ENCODE measurements at regions not wholly inside any gene's neighbourhood (a gene's known extent, or its start where the extent isn't known, plus 50 kb on each side); places are given as distances from the start of the nearest gene placed in this dataset.
"Not testable (repeated sequence)": the region's sequence is repeated elsewhere in the genome, so short reads cannot be mapped to it uniquely, and the experiment has no call there.

DNA sequence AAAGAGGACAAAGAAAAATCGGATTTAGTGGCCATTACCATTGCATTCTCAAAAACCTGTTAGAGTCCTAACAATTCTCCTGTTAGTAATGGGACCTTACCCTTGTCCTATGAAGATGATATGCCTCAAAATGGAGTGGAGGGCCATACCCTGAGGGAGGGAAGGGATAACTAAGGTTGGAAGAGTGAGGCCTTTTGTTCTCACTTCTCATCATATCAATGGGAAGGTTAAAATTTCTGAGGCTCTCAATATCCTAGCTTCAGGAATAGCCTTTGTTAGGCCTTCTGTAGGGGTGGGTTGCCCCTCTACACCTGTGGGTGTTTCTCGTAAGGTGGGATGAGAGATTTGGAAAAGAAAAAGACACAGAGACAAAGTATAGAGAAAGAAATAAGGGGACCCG is 109.4 kb upstream of the SGIP1 start:
- in situ Hi-C loops (cut with MboI; ENCODE audit: low sequenced_read_pairs) = not testable (repeated sequence)

DNA sequence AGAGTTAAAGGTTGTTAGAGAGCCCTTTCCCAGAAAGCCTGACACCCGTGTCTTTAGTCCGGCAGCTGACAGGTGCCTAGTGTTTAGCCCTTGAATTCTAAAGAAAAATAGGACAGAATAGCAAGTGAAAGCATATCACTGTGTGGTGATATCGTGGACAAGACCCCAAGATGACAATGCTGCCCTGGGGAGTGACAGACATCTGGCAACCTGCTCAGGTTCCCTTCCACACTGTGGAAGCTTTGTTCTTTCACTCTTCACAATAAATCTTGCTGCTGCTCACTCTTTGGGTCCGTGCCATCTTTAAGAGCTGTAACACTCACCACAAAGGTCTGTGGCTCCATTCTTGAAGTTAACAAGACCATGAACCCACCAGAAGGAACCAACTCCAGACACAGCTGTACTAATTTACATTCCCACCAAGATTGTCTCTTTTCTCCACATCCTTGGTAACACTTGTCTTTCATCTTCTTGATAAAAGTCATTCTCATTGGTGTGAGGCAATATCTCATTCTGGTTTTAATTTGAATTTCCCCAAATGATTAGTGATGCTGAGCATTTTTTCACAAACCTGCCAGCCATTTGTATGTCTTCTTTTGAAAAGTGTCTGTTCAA is 107.6 kb upstream of the SGIP1 start:
- in situ Hi-C loops (cut with MboI; ENCODE audit: low sequenced_read_pairs) = no loop called here

DNA sequence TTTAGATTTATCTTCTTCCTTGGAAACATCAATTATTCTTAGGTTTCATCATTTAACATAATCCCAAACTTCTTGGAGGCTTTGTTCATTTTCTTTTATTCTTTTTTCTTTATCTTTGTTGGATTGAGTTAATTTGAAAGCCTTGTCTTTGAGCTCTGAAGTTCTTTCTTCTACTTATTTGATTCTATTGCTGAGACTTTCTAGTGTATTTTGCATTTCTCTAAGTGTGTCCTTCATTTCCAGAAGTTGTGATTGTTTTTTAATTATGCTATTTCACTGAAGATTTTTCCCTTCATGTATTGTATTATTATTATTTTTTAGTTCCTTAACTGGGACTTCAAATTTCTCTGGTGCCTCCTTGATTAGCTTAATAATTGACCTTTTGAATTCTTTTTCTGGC is 103.1 kb upstream of the SGIP1 start:
- in situ Hi-C loops (cut with MboI; ENCODE audit: low sequenced_read_pairs) = not testable (repeated sequence)

DNA sequence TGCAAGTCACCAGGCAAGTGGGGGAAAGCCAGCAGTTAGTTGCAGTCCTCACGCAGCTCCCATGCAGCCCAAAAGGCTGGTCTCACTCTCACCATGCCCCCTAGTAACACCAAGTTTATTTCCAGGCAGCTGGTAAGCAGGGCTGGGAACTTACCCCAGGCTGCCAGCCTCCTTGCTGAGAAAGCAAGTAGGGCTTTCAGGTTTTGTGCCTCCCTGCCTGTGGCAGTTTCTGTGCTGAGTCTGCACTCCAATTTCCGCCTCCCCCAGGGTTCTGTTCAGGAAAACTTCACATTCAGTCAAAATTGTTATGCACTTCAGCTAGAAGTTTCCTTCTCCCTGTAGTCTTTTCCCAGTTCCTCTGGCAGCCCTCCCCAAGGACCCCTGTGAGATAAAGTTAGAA is 102.0 kb upstream of the SGIP1 start:
- in situ Hi-C loops (cut with MboI; ENCODE audit: low sequenced_read_pairs) = no loop called here

DNA sequence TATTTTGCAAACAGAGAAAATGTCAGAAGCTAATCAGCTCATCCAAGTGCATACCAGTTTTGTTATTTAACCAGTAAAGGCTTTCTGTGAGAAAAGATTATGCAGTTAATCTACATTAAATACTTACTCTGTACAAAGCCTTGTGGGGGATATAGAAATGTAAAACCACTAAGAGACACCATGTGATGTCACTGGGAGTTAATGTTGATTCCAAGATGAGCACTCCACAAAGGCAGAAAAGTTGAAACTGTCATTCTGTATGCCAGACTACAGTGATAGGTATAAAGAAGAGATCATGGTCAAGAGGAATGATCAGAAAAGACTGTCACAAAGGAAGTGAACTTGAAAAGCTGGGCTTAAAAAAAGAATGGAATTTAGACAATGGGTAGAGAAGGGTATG is 100.3 kb upstream of the SGIP1 start:
- in situ Hi-C loops (cut with MboI; ENCODE audit: low sequenced_read_pairs) = no loop called here

DNA sequence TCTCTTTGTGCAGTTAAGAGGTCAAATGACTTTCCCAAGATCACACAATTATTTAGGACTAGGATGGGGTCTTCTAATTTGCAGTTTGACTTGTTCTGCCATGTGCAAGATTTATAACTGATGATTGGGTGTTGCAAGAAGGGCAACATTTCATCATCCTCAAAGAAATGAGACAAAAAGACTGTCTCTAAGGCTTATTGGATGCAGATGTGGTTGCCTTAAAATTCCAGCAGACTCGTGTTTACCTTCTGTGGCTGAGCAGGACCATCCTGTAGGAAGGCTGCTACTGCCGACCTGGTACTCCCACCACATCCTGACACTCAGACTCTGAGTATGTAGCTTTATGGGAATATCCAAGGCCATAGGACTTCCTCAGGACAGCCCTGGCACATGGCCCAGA is 99.9 kb upstream of the SGIP1 start:
- in situ Hi-C loops (cut with MboI; ENCODE audit: low sequenced_read_pairs) = no loop called here

DNA sequence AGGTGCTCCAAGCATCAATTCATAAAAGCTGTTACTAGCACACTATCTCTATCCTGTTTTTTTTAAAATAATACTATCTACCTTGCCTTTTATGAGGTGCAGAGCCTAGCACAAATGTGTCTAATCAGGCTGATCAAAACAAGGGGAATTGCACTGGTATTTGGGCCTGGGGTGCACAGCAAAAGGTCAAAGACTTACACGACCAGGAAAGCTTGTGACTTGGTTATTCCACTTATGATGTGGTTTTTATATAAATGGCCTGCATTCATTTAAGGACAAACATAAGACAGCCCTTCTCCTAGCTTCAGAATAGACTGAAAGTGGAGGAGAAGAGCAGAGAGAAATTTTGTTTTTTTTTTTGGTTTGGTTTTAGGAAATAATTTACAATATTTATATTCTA is 98.4 kb upstream of the SGIP1 start:
- in situ Hi-C loops (cut with MboI; ENCODE audit: low sequenced_read_pairs) = no loop called here

DNA sequence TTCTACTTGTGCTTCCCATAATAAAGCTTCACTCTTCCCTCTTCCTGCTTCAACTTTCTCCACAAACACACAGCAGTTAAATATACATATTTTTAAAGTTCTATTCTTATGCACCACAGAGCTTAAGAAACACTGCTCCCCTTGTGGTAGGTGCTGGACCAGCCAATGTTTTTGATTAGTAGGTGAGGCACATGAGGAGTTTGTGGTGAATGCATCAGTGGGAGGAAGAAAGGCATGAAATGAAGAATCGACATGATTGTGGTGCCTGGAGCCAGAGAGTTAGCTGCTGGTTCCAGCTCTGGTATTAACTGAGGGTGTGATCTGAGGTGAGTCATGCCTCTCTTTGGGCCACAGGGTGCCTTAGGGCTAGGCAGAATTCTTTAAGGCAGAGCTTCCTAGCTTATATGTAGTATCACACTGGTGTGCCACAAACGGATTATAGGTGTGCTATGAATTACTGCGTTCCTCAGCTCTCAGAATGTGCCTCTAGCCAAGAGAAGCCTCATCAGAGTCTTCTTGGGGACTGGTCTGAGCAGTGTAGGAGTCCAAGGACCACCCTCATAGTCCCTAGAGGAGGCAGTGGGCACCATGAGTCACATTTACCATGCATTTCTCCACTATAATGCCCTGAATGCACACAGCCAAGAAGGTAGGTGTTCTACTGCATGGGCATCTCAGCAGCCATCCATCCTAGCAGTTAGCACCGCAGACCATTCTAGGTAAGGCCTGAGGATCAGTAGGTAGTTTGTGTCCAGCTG is 97.4 kb upstream of the SGIP1 start:
- in situ Hi-C loops (cut with MboI; ENCODE audit: low sequenced_read_pairs) = no loop called here

DNA sequence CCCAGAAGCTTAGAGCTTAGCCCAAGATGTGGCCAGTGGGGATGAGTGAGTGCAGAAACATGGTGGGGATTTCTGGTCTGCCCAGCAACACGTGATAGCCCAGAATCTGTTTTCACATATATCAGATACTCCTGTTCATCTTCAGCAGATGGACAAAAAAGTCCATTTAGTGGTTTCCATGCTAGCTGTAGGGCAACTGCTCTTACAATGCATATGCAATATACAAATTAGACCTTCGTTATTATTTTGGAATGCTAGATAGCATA is 96.9 kb upstream of the SGIP1 start:
- in situ Hi-C loops (cut with MboI; ENCODE audit: low sequenced_read_pairs) = no loop called here

DNA sequence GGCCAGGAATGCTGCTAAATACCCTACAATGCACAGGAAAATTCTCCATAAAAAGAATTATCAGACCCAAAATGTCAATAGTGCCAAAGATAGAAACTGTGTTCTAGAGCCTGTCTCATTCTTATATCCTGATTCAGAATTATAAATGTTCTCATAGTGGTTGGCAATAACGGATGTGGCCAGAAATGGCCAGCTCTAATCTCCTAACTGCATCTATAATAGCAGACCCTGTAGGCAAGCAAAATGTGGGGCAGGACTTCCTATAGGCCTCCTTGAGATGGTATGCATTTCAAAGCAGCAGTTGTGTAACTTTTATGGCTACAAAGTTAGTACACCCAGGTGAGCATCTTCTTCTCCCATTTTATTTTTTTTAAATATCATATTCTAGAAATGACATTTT is 95.9 kb upstream of the SGIP1 start:
- in situ Hi-C loops (cut with MboI; ENCODE audit: low sequenced_read_pairs) = no loop called here

DNA sequence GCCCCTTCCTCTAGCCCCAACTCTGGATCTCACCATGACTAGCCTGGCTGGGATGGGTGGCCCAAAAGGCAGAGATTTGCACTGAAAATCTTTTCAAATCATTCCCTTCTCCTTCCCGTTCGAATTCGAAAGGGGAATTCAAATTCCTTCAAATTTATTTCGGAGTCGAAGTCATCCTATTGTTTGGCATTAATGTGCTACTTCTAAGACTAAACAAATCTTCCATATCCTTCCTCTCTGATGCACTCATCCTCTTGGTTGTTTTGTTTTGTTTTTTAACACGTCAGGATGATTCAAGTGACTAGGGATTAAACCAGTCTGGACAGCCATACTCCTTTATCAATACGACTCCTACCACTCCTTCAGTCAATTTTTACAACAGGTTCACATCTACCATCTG is 95.5 kb upstream of the SGIP1 start:
- in situ Hi-C loops (cut with MboI; ENCODE audit: low sequenced_read_pairs) = no loop called here

DNA sequence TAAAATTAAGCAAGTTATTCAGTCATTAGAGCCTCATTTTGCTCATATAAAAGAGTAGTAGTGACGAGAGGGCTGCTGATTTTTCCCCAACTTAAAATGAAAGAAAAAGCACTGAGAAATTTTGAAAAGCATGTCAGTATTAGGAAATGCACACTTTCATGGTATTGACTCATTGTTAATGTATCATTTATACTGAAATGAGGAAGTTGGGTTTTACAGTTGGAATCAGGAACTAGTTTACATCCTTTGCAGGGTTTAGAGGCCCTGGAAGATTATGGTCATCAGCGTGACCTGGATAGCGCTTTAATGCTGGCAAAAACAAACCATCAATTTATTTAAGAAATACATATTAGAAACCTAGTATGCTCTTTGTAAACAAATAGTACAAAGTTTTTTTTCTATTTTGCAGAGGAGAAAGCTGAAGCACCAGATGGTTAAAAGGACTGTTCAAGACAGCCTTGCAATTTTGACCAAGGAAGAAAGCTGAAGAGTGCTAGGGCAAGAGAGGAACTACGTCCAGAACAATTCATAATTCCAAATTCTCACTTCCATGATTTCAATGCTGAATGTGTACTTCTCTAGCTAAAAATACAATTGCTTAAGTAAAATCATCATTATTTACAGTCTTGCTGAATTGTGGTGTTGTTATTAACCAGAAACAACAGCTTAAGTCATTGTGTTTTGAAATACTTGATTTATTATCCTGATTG is 94.8 kb upstream of the SGIP1 start:
- in situ Hi-C loops (cut with MboI; ENCODE audit: low sequenced_read_pairs) = no loop called here

DNA sequence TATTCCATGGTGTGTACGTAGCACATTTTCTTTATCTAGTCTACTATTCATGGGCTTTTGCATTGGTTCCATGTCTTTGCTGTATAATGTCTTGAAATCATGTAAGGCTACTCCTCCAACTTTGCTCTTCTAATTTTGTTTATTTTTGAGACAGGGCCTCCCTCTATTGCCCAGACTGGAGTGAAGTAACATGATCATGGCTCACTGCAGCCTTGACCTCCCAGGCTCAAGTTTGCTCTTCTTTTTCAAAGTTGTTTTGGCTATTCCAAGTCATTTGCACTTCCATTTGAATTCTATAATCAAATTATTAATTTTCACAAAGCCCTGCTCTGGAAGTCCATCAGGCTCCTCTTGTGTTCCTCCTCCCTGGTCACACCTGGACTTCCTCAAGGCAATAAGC is 90.2 kb upstream of the SGIP1 start:
- in situ Hi-C loops (cut with MboI; ENCODE audit: low sequenced_read_pairs) = loop anchor here (10.0 kb wide), 1 partner anchor 189 kb away; no protein-coding TSS in a partner anchor

DNA sequence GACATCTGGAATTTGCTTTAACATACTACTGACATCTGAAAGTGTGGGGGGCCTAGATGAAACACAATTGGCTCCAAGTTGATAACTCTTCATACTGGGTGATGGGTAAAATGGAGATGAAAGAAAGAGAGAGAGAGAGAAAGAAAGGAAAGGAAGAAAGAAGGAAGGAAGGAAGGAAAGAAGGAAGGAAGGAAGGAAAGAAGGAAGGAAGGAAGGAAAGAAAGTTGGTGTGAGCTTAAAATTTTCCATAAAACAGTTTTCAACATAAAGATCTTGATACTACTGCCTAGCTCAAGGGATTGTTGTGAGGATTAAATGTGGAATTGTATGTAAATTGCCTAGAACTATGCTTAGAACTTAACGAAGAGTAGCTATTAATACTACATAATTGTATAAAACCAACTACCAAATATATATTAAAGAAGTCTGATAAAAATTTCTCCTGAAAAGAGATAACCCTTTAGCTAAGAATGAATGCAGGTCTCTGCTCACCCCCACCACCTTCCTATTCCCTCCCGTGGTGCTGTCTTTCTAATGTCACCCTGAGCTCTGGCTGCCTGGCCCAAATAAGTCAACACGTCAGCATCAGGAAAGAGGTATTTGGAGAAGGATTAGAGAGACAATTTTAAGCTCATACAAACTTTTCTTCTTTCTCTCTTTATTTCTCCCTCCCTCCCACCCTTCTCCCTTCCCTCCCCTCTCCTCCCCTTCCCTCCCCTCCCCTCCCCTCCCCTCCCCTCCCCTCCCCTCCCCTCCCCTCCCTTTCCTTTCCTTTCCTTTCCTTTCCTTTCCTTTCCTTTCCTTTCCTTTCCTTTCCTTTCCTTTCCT is 89.3 kb upstream of the SGIP1 start:
- in situ Hi-C loops (cut with MboI; ENCODE audit: low sequenced_read_pairs) = loop anchor here (10.0 kb wide), 1 partner anchor 190 kb away; no protein-coding TSS in a partner anchor

DNA sequence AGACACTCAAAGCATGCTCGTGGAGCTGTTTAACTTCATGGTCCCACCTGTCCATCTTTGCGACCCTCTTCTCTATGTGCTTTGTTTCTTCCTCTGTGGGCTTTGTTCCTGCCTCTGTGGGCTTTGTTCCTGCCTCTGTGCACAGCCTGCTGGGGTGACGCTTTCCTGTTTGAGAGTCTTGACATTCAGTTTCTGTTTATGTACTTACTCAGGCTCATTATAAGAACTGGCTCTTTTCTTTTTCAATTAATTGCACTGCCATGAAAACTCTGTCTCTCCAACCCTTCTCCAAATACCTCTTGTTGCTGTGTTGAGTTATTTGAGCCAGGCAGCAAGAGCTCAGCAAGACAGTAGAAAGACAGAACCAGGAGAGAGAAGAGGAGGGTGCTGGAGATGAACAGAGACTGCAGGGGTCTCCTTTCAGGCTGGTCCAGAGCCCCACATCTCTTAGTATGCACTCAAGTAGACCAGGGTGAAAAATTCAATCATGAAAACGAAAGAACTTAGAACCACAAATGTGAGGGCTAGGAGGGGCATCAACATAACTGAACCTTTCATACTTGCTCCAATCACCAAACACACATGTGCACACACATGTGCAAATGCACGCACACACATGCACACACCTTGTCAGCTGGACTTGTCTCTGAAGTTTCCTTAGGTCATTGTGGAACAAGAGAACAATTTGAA is 88.3 kb upstream of the SGIP1 start:
- in situ Hi-C loops (cut with MboI; ENCODE audit: low sequenced_read_pairs) = loop anchor here (10.0 kb wide), 1 partner anchor 191 kb away; no protein-coding TSS in a partner anchor

DNA sequence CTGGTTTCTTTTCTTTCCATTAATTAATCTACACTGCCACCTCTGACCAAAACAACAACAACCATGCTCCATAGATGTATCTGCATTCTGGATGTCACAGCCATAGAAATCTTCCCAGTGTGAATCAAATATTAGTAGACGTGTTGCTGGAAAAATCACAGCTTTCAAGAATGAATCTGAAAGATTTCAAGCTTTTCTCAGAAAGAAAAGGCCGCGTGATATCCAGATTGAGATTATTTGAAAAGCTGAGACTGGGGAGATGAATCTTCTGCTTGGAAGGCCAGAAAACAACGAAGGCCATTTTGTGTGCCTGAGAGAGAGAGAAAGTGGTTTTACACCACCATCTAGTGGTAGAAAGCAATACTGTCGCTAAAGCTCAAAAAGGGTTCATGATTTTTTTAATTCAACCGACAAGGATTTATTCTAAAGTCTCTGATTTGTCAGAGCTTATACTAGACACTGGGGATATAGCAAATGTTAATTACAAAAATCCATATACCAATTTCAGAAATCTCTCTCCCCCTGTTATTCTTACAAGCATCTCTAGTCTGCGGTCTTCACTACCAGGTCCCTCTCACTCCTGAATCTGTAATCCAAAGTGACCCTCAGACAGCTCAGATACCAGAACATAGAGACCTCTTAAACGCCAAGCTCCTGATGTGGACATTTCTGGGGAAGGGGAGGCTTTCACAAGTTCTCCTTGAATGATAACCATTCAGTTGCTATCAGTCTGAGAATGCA is 87.5 kb upstream of the SGIP1 start:
- in situ Hi-C loops (cut with MboI; ENCODE audit: low sequenced_read_pairs) = loop anchor here (10.0 kb wide), 1 partner anchor 192 kb away; no protein-coding TSS in a partner anchor

DNA sequence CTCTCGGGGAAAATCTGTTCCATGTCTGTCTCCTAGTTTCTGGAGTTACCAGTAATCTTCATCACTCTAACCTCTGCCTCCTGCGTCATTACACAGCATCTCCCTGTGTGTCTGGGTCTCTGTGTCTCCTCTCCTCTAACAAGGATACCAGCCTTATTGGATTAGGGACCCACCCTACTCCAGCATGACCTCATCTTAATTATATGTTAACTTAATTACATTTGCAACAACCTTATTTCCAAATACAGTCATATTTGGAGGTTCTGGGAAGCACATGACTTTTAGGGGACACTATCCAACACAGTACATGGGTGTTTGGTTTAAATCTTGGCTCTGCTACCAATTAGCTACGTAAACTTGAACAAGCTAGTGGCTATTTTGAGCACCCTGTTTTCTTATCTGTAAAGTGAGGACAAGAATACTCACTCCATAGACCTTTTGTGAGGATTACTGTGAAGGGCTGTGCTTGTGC is 83.9 kb upstream of the SGIP1 start:
- in situ Hi-C loops (cut with MboI; ENCODE audit: low sequenced_read_pairs) = loop anchor here (25.0 kb wide), 1 partner anchor 488 kb away; no protein-coding TSS in a partner anchor

DNA sequence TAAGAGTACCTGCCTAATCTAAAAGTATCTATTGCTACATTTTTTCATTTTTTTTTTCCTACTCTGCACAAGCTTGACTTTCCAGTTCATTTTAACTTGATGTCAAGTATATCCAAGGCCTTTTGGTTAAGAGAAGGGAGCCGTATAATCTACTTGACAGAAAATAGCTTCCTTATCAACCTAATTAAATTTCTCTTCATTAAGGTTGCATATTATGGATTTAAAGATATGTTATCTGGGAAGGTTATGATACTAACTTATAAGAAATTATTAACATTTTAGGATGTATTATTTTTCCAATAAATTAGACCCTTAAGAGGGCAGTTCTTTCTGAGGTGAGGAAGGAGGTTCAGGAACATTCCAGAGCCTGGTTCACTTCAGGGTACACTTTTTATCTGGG is 83.1 kb upstream of the SGIP1 start:
- in situ Hi-C loops (cut with MboI; ENCODE audit: low sequenced_read_pairs) = loop anchor here (25.0 kb wide), 1 partner anchor 489 kb away; no protein-coding TSS in a partner anchor

DNA sequence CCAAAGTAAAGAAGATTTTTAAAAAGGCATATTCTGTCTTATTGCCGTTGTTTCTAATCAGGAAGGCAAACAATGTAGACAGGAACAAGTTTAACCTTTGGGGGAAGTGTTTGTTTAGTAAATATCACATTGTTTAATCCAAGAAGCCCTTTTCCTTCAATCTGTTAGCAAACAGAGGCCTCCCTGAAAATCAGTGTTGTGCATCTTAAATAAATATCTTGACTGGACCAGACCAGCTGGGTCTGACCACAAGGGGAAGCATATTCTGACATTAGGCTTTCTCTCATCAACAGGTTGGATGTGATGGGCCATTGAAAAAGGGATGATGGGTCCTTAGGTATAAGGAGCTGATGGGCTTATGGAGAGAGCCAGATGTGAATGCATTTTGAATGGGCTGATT is 81.8 kb upstream of the SGIP1 start:
- in situ Hi-C loops (cut with MboI; ENCODE audit: low sequenced_read_pairs) = loop anchor here (25.0 kb wide), 1 partner anchor 490 kb away; no protein-coding TSS in a partner anchor

DNA sequence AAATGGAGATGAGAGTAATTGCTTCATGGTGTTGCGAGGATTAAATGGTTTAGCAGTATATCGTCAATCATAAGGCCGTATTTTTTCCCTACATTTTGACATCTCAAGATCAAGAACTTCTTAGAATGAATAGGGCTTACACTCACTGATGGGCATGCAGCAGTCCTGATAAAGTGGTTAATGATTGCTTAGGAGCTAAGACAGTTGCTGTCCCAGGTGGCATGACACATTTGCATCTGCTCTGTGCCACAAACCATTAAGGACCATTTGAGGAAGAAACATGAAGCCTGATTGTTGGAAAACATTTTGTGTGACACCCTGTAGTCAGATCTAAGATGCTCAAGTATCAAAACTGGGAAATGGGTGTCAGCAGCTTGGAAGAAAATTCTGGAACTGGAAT is 81.0 kb upstream of the SGIP1 start:
- in situ Hi-C loops (cut with MboI; ENCODE audit: low sequenced_read_pairs) = loop anchor here (25.0 kb wide), 1 partner anchor 491 kb away; no protein-coding TSS in a partner anchor
